Stimulated activated CD8-positive, alpha-beta memory T cell treated with anti-CD3 and anti-CD28 coated beads, Interleukin-12 subunit alpha, Interleukin-12 subunit beta, amount 100 ng/mL, for 1 hour (primary cell): ENCODE measurements at regions not wholly inside any gene's neighbourhood (a gene's known extent, or its start where the extent isn't known, plus 50 kb on each side); places are given as distances from the start of the nearest gene placed in this dataset.

ENCODE experiments used
- DNase-seq: peaks from one replicate; pipeline ENCODE4 v3.0.0-alpha.2; 2020; ENCODE audit warnings: low read depth

DNA sequence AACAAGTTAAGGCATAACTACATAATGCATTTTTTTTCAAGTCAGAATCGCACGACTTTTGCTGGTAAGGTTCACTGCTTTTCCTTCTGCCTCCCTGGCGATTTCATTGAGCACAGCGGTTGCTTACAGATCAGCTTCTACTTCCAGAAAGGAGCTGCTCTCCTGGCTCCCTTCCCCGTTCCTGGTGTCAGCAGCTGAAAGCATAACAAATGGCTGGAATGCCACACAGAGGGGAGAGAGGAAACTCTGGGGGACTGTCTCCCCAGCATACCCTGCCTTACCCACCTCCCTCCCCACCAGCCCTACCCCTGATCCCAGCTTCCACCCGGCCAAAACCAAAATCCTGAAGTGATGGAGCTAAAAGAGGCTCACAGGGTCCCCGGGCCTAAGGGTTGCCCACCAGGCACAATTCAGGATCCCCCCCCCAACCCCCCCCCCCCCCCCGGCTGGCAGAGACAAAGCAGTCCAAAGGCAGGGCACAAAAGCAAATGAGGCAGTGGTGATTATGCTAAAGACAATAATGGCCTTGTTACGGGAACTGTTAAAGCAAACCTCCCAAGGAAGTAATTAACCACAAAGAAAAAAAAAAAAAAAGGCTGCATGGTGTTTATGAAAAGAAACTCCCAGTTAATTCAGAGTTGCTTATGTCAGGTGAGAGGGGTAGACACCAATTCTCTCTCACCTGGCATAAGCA is 126.1 kb upstream of the WWC1 start:
- no peak for DNase-seq

DNA sequence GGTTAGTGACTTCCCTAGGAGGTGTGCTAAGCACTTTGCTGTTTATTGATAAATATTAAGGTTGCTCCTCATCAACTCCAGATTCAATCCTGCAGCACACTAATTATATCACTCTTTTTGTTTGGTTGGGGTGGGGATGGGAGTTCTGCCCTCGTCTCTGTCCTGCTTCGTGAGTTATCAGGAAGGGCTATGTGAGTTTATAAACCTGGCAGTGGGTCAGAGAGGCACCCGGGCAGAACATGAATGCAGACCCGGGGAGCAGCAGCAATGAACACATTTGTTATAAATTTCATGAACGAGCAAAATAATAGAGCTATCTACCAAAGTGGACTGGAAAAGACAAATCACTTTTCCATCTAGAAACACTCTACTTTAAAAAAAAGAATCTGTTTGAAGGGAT is 125.5 kb upstream of the WWC1 start:
- DNase-seq = no peak

- DNase-seq = no peak
Measured at GRCh38 chr5:168167338-168167737, 124.1 kb upstream of the WWC1 start.

DNA sequence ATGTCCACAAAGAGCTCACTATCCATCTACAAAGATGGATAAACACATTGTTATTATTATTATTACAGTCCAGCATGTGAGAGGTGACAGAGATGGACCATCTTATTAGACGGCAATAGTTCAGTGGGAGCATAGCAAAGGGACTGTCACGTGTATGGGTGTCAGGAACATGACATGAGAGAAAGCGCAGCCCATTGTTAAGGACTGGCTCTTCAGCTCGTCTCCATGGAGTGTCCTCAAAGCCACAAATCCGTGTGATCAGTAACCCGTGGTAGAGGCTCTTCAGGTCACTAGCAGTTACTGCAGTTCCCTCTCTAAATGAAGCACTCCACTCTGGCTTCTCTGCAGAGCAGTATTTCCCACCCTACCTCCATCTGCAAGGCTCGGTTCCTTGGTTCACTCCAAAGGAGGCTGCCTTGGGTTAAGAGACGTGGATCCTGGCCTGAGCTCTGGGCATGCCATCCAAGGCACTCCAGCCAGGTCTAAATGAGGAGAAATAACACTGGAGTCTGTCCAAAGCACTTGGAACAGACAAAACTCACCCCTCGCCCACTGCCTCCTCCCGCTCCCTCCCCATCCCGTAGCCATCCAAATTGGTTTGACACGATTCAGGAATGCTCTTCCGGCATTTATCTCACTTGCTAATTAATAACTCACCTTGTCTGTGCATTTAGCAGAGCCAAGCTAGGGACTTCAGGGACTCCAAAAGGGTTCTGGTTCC is 122.3 kb upstream of the WWC1 start:
- no peak for DNase-seq

- DNase-seq = no peak
Measured at GRCh38 chr5:168169791-168170190, 121.7 kb upstream of the WWC1 start.

DNA sequence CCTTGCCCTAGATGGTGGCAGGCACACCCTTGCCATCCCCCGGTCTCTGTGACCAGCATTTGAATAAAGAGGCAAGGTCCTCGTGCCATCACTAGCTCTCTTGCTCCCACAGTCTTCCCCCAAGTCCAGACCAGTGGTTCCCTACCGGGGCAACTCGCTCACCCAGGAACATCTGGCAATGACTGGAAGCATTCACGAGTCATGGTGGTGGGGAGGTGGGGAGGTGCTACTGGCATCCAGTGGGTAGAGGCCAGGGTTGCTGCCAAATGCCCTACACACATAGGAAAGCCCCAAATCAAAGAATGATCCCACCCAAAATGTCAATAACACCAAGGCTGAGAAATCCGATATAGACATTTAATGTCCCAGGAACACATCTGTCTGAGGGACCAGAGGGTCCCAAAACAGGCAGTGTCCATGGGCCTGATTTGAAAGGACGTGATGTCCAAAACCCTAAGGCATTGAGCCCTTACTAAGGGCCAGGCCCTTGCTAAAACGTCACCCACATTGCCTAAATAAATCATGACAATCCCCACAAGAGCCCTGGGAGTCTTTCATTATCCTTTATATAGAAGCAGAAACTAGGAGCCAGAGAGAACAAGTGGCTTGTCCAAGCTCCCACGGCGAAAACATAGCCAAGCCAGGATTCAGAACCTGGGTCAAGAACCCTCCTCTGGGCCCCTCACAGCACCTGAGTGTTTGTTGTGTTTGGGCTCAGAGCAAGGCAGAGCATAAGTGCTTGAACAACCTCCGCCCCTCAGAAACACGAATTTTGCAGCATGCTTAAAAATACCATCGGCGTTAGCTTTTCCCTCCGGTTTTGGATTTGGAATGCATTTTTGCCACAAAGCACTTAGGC is 119.3 kb upstream of the WWC1 start:
- DNase-seq = no peak

- no peak for DNase-seq
Measured at GRCh38 chr5:168172760-168173223, 118.7 kb upstream of the WWC1 start.

DNA sequence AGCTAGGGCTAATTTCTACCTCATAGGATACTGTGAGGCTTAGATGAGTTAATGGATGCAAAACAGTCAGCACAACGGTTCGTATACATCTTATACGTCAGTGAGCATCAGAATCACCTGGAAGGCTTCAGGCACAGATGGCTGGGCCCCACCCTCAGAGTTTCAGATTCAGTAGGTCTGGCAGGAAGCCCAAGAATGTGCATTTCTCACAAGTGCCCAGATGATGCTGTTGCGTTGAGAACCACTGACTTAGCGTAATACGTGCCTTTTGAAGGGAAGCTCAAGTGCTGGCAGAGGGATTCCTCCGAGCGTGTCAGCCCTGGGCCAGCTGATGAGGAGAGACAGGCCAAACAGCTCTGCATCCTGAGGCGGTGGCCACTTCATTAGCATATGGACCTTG is 117.1 kb upstream of the WWC1 start:
- no peak for DNase-seq

- no peak for DNase-seq
Measured at GRCh38 chr5:168176251-168176650, 115.2 kb upstream of the WWC1 start.

DNA sequence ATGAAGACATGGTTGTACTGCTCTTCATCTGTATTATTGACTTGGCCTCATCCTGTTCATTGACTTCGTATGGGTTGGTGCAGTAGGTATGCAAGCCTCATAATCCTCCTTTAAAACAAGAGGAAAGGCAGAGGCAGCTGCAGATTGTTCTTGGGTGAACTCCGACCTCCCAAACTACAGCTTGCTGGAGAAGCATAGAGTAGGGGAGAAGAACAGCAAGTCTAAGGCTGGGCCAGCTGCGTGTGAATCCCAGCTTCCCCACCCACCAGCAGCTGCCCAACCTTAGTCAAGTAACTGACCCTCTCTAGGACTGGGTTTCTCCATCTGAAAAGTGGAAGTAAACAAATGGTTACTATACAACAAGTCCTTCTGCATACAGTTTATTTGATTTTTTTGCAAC is 114.5 kb upstream of the WWC1 start:
- DNase-seq = no peak

DNA sequence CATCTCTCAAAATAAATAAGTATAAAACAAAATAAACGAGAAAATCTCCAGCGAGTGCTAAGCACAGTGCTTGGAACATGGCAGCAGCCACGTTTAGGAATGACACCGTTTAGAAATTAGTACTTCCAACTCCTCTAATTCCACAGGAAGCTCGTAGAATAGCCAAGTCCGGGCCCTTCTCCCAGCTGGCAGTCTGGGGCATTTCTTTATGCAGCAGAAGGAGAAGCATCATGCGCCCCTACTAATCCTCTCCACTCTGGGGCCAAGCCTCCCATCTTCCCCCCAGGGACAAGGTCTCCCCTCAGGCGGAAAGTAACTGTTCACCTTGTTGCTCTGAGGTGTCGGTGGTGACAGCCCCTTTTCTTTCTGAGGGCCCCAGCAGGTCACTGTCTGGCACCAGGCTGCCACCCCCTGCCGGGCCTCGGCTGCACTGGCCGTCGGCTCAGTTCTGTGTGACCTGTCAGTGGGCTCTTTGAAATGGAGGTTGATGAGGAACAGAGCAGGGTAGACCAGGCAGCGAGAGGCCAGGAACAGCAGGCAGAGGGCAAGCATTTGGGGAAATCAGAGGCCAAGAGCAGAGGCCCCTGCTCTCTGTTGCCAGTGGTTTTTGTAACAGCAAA is 113.5 kb upstream of the WWC1 start:
- DNase-seq = no peak

DNA sequence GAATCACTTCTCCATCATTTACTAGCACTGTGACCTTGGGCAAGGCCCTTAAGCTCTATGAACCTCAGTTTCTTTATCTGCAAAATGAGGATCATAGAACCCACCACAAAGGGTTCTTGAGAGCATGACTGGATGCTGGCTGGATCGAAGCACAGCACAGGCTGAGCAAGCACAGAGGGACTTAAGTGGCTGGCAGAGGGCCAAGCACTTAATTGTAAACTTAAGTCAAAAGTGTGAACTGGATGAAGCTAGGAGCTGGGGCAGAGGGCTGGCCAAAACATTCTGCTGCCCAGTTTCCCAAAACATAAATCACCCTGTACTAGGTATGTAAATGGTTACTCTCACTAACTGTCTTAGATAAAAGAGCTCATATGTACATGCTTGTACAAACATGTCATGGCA is 112.3 kb upstream of the WWC1 start:
- DNase-seq = no peak

GRCh38 chr5:168182269-168182668 is 109.2 kb upstream of the WWC1 start:
- DNase-seq = no peak

- DNase-seq = no peak
Measured at GRCh38 chr5:168184103-168184502, 107.3 kb upstream of the WWC1 start.

DNA sequence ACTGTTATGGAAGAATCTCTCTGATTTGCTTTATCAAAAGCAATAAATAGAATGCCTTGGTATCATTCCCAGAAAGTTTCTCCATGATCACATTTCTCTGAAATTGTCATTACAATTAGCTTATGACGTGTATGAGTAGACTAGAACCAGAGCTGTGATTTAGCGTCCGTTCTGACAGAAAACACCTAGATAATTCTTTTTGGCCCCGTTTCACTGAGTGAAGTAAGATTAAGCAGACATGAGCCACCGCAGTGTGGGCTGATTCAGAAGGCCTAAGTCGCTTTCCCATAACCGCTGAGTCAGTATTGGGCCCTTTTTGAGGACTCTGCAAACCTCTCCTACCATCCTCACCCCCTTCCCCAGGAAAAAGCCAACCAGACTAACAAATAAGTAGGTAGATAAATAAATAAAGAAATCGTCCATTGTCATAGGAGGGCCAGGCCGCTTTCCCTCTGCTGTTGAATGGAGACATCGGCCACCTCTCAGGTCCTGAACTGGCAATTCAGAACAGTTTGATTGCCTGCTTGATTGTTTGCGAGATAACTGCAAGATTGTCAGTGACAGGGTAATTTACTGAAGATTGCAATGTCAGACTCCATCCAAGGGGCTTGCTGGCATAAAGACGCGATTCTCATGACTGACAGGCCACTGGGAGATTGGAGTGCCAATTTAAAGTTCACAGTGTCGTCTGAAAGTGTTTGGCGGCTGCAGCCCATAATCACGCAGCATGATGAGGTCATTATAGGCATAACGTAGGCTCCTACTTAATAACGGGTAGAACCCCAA is 105.0 kb upstream of the WWC1 start:
- DNase-seq = no peak

DNA sequence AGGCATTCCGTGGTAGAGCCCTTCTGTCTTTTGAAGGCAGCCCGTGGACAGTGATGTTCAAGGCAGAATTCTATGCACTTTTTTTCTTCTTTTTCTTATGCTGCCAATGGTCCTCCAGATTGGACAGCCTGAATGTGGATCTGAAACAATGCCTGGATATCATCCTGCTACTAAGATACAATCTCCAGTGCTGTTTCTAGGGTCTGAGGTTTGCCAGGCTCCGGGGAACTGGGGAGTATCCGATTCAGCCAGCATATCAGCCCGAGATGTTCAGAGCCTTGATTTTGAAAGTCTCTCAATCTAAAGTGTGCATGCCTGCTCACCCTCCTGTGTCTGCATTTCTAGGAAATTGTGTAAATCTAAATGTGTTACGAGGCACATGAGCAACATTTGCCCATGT is 103.8 kb upstream of the WWC1 start:
- DNase-seq = no peak

GRCh38 chr5:168188182-168188581 is 103.3 kb upstream of the WWC1 start:
- DNase-seq = no peak

- no peak for DNase-seq
Measured at GRCh38 chr5:168192120-168192519, 99.3 kb upstream of the WWC1 start.

- no peak for DNase-seq
Measured at GRCh38 chr5:168193493-168194250, 97.8 kb upstream of the WWC1 start.

GRCh38 chr5:168195110-168195509 is 96.3 kb upstream of the WWC1 start:
- no peak for DNase-seq

DNA sequence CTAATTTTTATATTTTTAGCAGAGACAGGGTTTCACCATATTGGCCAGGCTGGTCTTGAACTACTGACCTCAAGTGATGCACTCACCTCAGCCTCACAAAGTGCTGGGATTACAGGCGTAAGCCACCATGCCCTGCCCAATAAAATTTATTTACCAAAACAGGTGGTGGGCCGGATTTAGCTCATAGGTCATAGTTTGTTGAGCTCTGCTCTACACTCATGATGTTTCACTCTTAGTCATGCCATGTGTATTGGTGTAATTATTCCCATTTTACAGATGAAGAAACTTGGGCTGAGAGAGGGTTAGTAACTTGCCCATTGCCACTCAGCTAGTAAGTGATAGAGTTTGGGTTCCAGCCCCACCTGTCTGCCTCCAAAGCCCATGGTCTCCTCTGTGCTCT is 93.1 kb upstream of the WWC1 start:
- no peak for DNase-seq
